ENCODE measurements at regions not wholly inside any gene's neighbourhood (a gene's known extent, or its start where the extent isn't known, plus 50 kb on each side); places are given as distances from the start of the nearest gene placed in this dataset.
"Not testable (repeated sequence)": the region's sequence is repeated elsewhere in the genome, so short reads cannot be mapped to it uniquely, and the experiment has no call there.

- H3K9me3 Mint-ChIP-seq: peaks cover 4% of the 10 kb centered on the region
- no peak for ATAC-seq
- H3K4me1 Mint-ChIP-seq (ENCODE audit: low read depth in 2 of 2): no peaks in the 10 kb centered on the region
- H3K27ac Mint-ChIP-seq: no peak overlapping the region
- H3K4me3 Mint-ChIP-seq: no peak overlapping the region
- no peaks in the 10 kb centered on the region for H3K36me3 Mint-ChIP-seq
- no peaks in the 10 kb centered on the region for H3K27me3 Mint-ChIP-seq
- no peak for DNase-seq (ENCODE audit: low spot score)
Measured at GRCh38 chr2:16348821-16349515, 316.7 kb downstream of the CYRIA start.

DNA sequence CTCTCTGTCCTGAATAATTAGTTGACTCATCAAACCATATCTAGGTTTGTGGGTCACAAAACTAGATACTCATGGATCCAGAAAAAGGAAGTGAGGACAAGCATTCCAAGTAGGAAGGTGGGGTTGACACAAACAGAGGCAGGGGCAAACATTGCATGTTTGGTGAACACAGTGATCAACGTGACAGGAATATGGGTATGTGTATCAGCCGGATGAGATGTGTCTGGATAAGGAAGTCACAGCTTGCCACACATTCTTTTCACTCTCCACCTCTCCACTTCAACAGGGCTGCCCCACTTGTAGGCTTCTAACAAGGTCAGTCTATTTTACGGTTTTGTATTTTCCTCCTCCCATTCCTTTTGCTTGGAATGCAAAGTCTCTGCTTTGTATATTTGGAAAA, 319.0 kb downstream of the CYRIA start:
- ATAC-seq: no peak

DNA sequence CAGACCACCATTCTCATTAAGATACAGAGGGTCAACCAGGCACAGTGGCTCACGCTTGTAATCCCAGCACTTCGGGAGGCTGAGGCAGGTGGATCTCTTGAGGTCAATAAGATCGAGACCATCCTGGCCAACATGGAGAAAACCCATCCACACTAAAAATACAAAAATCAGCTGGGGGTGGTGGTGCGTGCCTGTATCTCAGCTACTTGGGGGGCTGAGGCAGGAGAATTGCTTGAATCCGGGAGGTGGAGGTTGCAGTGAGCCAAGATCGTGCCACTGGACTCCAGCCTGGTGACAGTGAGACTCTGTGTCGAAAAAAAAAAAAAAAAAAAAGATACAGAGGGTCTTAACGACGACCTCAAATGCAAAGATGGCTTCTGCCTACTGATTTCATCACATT, 320.4 kb downstream of the CYRIA start:
- not testable (repeated sequence) for H3K9me3 Mint-ChIP-seq; DNase-seq (ENCODE audit: low spot score); H3K4me1 Mint-ChIP-seq (ENCODE audit: low read depth in 2 of 2); ATAC-seq; H3K27ac Mint-ChIP-seq; H3K4me3 Mint-ChIP-seq; H3K36me3 Mint-ChIP-seq; H3K27me3 Mint-ChIP-seq

More for the DNA sequence above, 319.0 kb downstream of the CYRIA start:
- Mint-ChIP-seq H3K36me3 (no peaks in the 10 kb centered on the region), H3K4me3 (no peak overlapping the region), H3K27ac (no peak overlapping the region), H3K9me3 (peaks cover 8% of the 10 kb centered on the region), H3K27me3 (no peaks in the 10 kb centered on the region), H3K4me1 (ENCODE audit: low read depth in 2 of 2) (no peaks in the 10 kb centered on the region)
- DNase-seq (ENCODE audit: low spot score): no peak

- Mint-ChIP-seq H3K27ac (no peak overlapping the region), H3K36me3 (peaks cover 12% of the 10 kb centered on the region), H3K9me3 (peaks cover 10% of the 10 kb centered on the region), H3K4me3 (no peak overlapping the region), H3K27me3 (peaks cover 0 to 3% of the 10 kb centered on the region in 2 donors), H3K4me1 (ENCODE audit: low read depth in 2 of 2) (no peaks in the 10 kb centered on the region)
- no peak for ATAC-seq
- DNase-seq (ENCODE audit: low spot score): no peak
Measured at GRCh38 chr2:16339206-16339605, 326.4 kb downstream of the CYRIA start.

GRCh38 chr2:16338026-16338425, 327.6 kb downstream of the CYRIA start:
- H3K36me3 Mint-ChIP-seq: peaks cover 12% of the 10 kb centered on the region
- no peak for ATAC-seq
- DNase-seq (ENCODE audit: low spot score): no peak
- no peaks in the 10 kb centered on the region for H3K4me1 Mint-ChIP-seq (ENCODE audit: low read depth in 2 of 2)
- peaks cover 0 to 3% of the 10 kb centered on the region in 2 donors for H3K27me3 Mint-ChIP-seq
- no peak overlapping the region for H3K4me3 Mint-ChIP-seq
- H3K9me3 Mint-ChIP-seq: peaks cover 10% of the 10 kb centered on the region
- no peak overlapping the region for H3K27ac Mint-ChIP-seq

- H3K27ac Mint-ChIP-seq: no peak overlapping the region
- H3K36me3 Mint-ChIP-seq: peaks cover 12% of the 10 kb centered on the region
- peaks cover 0 to 3% of the 10 kb centered on the region in 2 donors for H3K27me3 Mint-ChIP-seq
- no peak overlapping the region for H3K4me3 Mint-ChIP-seq
- no peaks in the 10 kb centered on the region for H3K4me1 Mint-ChIP-seq (ENCODE audit: low read depth in 2 of 2)
- H3K9me3 Mint-ChIP-seq: peaks cover 9% of the 10 kb centered on the region
- no peak for DNase-seq (ENCODE audit: low spot score)
- no peak for ATAC-seq
Measured at GRCh38 chr2:16336916-16337315, 328.7 kb downstream of the CYRIA start.

GRCh38 chr2:16336491-16336890, 329.1 kb downstream of the CYRIA start:
- Mint-ChIP-seq H3K4me1 (ENCODE audit: low read depth in 2 of 2) (no peaks in the 10 kb centered on the region), H3K9me3 (peaks cover 7% of the 10 kb centered on the region), H3K27ac (no peak overlapping the region), H3K36me3 (peaks cover 12% of the 10 kb centered on the region), H3K4me3 (no peak overlapping the region), H3K27me3 (peaks cover 0 to 3% of the 10 kb centered on the region in 2 donors)
- ATAC-seq: no peak
- DNase-seq (ENCODE audit: low spot score): no peak

DNA sequence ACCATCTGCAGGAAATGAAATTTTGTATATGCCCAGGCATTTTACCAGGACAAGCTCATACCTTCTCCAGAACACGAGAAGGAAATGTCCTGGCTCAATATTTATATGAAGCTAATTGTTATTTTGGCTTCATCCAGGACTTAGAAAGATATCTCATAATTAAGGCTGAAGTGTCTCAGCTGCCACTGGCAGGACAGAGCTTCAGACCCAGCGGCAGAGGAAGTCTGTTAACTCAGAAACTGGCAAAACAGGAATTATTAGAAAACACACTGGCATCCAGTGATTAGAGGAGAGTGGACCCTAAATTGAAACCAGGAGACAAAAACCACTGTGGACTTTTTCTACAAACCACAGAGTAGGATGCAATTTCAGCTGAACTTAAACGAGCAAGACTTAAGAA, 329.7 kb downstream of the CYRIA start:
- H3K36me3 Mint-ChIP-seq: peaks cover 12% of the 10 kb centered on the region
- no peak for DNase-seq (ENCODE audit: low spot score)
- no peak for ATAC-seq
- no peak overlapping the region for H3K27ac Mint-ChIP-seq
- H3K9me3 Mint-ChIP-seq: peaks cover 7% of the 10 kb centered on the region
- H3K4me1 Mint-ChIP-seq (ENCODE audit: low read depth in 2 of 2): no peaks in the 10 kb centered on the region
- no peak overlapping the region for H3K4me3 Mint-ChIP-seq
- H3K27me3 Mint-ChIP-seq: peaks cover 0 to 3% of the 10 kb centered on the region in 2 donors

DNA sequence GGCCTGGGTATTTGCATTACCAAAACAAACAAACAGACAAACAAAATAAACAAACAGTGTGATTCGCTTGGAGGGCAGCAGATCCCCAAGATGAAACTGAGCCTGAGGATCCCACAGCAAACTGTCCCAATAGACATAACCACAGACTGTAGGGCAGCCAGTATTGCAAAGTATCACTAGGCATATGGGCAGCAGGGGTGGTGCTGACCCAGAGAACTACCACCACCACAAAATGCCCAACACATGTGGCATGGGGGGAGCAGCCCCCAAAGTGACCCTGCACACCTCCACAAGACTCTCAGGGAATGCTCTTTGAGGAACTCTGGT, 330.1 kb downstream of the CYRIA start:
- Mint-ChIP-seq H3K27ac (no peak overlapping the region), H3K36me3 (peaks cover 12% of the 10 kb centered on the region), H3K4me3 (no peak overlapping the region), H3K9me3 (peaks cover 7% of the 10 kb centered on the region), H3K4me1 (ENCODE audit: low read depth in 2 of 2) (no peaks in the 10 kb centered on the region), H3K27me3 (peaks cover 0 to 3% of the 10 kb centered on the region in 2 donors)
- DNase-seq (ENCODE audit: low spot score): no peak
- ATAC-seq: no peak

DNA sequence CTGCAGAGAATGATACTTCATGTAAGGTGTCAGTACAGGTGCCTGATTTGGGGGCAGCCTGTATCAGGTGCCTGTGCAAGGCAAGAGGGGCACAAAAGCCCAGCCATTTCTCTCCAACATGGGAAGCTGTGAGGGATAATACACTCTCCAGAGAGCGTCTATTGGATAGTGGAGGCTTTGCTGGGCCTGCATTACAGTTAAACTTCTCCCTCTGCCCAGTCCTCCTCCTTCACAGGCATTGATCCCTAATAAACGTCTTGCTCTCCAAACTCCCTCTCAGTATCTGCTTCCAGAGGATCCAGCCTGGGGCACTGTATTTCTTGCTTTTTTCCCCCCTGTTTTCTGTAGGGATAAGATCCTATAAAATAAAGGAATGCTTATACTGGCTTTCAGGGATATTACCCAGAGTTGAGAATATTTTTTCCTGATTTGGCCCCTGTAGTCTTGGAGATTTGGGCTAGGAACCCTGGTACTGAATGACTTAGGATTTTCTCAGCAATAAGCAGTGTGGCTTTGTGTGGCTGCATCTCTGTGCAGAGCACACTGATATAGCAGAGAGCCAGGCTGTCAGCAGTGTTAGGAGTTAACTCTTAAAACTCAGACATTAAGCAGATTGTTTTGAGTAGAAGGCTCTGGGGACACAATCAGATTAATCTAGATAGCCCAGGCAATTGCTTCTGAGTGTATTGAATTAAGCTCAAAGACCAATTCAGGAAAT, 330.6 kb downstream of the CYRIA start:
- Mint-ChIP-seq H3K36me3 (peaks cover 12% of the 10 kb centered on the region), H3K4me1 (ENCODE audit: low read depth in 2 of 2) (no peaks in the 10 kb centered on the region), H3K27me3 (peaks cover 0 to 3% of the 10 kb centered on the region in 2 donors), H3K27ac (no peak overlapping the region), H3K4me3 (no peak overlapping the region), H3K9me3 (peaks cover 7% of the 10 kb centered on the region)
- DNase-seq (ENCODE audit: low spot score): no peak
- ATAC-seq: peak in 1 of 2 donors; percentile 40

GRCh38 chr2:16334366-16334765, 331.3 kb downstream of the CYRIA start:
- Mint-ChIP-seq H3K27ac (no peak overlapping the region), H3K27me3 (peaks cover 0 to 3% of the 10 kb centered on the region in 2 donors), H3K36me3 (peaks cover 12% of the 10 kb centered on the region), H3K9me3 (peaks cover 4% of the 10 kb centered on the region), H3K4me1 (ENCODE audit: low read depth in 2 of 2) (no peaks in the 10 kb centered on the region), H3K4me3 (no peak overlapping the region)
- ATAC-seq: no peak
- DNase-seq (ENCODE audit: low spot score): no peak

DNA sequence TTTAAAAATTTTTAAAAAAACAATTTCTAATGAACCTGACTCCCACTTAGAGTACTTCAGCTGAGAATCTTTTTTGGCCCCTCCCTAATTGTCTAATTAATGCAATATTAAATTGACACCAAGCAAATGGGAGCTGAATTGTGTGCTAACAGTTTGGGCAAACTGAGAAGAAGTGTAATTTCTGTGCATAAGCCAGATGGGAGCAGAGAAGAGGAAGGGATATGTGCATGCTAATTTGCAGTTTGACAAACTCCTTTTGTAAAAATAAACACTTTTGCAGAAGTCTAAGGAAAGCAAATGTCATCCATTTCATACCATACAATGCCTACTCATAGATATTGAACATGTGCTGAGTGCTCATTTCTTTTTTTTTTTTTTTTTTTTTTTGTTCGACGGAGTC, 332.0 kb downstream of the CYRIA start:
- no peaks in the 10 kb centered on the region for H3K4me1 Mint-ChIP-seq (ENCODE audit: low read depth in 2 of 2)
- H3K9me3 Mint-ChIP-seq: peaks cover 3% of the 10 kb centered on the region
- peaks cover 5% of the 10 kb centered on the region for H3K36me3 Mint-ChIP-seq
- peaks cover 3 to 5% of the 10 kb centered on the region in 2 donors for H3K27me3 Mint-ChIP-seq
- DNase-seq (ENCODE audit: low spot score) (no peak), ATAC-seq (no peak)
- H3K4me3 Mint-ChIP-seq: no peak overlapping the region
- H3K27ac Mint-ChIP-seq: no peak overlapping the region

GRCh38 chr2:16332681-16333557, 332.7 kb downstream of the CYRIA start:
- DNase-seq (ENCODE audit: low spot score): no peak
- Mint-ChIP-seq H3K4me3 (no peak overlapping the region), H3K36me3 (no peaks in the 10 kb centered on the region), H3K27me3 (peaks cover 3 to 5% of the 10 kb centered on the region in 2 donors), H3K27ac (no peak overlapping the region), H3K4me1 (ENCODE audit: low read depth in 2 of 2) (no peaks in the 10 kb centered on the region), H3K9me3 (no peaks in the 10 kb centered on the region)
- ATAC-seq: no peak

- no peaks in the 10 kb centered on the region for H3K36me3 Mint-ChIP-seq
- H3K4me3 Mint-ChIP-seq: no peak overlapping the region
- no peaks in the 10 kb centered on the region for H3K9me3 Mint-ChIP-seq
- DNase-seq (ENCODE audit: low spot score): no peak
- peaks cover 2 to 5% of the 10 kb centered on the region in 2 donors for H3K27me3 Mint-ChIP-seq
- H3K4me1 Mint-ChIP-seq (ENCODE audit: low read depth in 2 of 2): no peaks in the 10 kb centered on the region
- no peak overlapping the region for H3K27ac Mint-ChIP-seq
- no peak for ATAC-seq
Measured at GRCh38 chr2:16331772-16332171, 333.9 kb downstream of the CYRIA start.
